SU-DHL-6 (cell line): ENCODE measurements at regions not wholly inside any gene's neighbourhood (a gene's known extent, or its start where the extent isn't known, plus 50 kb on each side); places are given as distances from the start of the nearest gene placed in this dataset.

Experiments
- CTCF ChIP-seq: fragments of 200-600 bp; sonication (generic); IDR thresholded peaks from one replicate; pipeline ENCODE4 v1.5.1; 2017; ENCODE audit warnings: antibody characterized with exemption, mild to moderate bottlenecking, low read length, moderate library complexity; ENCODE audit not compliant: insufficient read depth, poor library complexity, severe bottlenecking
- EZH2phosphoT487 ChIP-seq: fragments of 200-600 bp; sonication (generic), shearing (Covaris generic); conservative IDR thresholded peaks from 2 replicates; pipeline ENCODE4 v1.6.1; 2018; ENCODE audit warnings: mild to moderate bottlenecking, antibody characterized with exemption, low read length, moderate library complexity, mixed read lengths

GRCh38 chr10:78959217-78959923 is 109.4 kb upstream of the ZMIZ1 start:
- TF ChIP-seq CTCF (no peak), EZH2phosphoT487 (no peak)
